HG02885 (cell line): ENCODE measurements at regions not wholly inside any gene's neighbourhood (a gene's known extent, or its start where the extent isn't known, plus 50 kb on each side); places are given as distances from the start of the nearest gene placed in this dataset.
"Not testable (repeated sequence)": the region's sequence is repeated elsewhere in the genome, so short reads cannot be mapped to it uniquely, and the experiment has no call there.

Experiments used
- ATAC-seq: cut with Tn5 transposase; IDR thresholded peaks from one replicate; pipeline ENCODE4 v1.9.1; 2021; ENCODE audit warnings: mild to moderate bottlenecking; ENCODE audit not compliant: unreplicated experiment, poor library complexity

DNA sequence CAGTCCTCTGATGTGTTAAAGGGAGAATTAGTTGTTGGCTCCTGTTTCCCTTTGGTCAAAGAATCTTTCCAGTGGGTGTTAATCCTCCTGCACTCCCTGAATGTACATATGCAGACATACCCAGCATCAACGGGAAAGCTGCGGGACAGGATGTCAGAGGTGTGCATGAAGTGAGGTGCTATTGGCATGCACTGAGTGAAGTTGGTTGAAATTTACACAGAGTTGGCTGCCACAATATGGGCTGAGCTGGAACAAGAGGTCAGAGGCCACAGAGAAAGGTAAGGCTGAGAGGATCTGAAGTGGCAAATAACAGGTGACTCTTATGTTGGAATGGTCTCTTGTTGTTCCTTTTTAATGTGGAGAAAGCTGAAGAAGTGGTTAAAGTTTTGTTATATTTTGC lies 82.7 kb upstream of the AKIRIN2 start:
- ATAC-seq: no peak

- no peak for ATAC-seq
Observed at GRCh38 chr6:87784051-87784450, 82.0 kb upstream of the AKIRIN2 start.

DNA sequence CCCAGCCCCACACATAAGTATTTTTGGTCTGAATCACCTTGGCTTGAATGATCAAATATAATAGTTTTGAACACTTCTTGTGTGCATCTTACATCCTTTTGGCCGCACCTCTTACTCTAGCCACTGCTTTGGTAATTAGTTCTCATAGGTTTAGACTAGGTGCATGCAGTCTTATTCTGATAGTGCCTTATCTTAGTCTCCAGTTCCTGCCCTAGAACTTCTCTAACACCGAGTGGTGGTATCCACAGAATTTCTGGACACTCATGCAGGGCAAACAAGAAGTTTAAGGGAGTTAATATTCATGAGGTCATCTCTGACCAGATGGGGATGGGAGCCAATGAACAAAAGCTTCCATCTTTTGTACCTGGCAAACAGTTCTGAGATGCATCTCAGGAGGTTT lies 77.5 kb upstream of the AKIRIN2 start:
- no peak for ATAC-seq

DNA sequence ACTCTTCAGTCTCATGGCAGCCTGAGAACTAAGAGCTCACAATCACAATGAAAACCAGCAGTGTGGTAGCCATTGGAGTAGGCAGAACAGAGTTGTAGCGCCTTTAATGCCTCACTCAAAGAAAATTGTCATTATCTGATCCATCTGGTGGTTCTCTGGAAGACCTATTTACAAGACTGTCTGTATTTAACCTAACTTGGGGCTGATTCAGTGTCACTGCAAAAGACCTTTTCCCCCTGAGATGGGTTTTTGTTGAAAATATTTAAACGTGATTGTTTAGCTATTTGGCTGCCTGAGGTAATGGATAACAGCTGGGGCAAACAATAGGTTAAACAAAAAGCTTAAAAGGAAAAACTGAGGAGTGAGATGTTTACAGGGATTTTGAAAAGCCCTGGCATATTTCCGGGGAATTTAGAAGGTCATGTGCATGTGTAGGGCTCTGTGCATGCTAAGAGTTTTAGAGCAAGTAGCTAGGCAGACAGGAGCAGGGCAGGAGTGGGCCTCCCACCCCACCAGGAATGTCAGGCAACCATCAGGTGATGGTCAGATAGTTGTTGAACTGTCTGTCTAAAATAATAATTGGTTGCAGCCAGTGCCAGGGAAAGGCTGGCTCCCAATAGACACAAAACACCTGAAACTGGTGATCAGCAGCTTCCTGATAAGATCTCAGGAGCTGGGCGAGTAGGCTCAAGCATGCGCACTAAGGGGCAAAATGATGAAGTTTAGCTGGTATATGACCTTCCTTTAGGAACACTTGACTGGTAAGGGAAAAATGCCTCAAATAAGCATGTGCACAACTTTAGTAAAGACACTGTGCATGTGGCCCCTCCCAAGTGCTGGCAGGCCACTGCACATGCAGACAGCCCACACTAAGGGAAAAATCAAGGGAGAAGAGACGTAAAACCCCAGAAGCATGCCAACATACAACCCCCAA lies 70.8 kb upstream of the AKIRIN2 start:
- no peak for ATAC-seq

- no peak for ATAC-seq
Observed at GRCh38 chr6:87767478-87767877, 65.4 kb upstream of the AKIRIN2 start.

DNA sequence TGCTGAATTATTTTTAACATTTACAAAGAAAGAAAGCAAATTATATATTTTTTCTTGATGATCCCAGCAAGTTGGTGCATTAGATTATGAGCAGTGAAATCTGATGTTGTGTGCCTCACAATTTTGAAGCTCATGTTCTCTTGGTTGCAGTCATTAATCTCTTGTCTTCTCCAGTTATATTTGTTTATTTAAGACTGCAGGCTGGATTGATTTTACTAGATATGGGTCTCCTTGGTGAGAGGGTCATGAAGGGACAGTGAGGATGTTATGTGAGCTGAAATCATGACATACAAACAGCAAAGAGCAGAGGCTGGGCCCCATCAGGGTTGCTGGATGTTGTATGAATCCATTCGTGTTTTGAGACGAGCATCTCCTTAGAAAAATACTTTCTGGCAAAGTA lies 64.2 kb upstream of the AKIRIN2 start:
- no peak for ATAC-seq

GRCh38 chr6:87763901-87764300 lies 61.9 kb upstream of the AKIRIN2 start:
- ATAC-seq: no peak

DNA sequence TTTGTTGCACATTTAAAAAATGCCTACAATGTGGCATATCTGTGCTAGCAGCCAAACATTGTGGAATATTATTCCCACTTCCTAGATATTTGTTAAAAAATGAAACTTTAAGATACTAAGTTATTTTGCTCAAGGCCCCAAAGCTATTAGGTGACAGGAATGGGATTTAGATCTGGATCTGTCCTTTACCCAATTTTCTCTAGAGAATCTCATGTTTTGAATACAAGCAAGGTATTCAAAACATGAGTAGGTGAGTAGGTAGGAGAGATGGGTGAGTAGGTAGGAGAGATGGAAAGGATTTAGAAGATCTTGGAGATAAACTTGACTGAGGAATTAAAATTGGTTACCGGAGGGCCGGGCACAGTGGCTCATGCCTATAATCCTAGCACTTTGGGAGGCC lies 61.2 kb upstream of the AKIRIN2 start:
- ATAC-seq: no peak

GRCh38 chr6:87762116-87762515 lies 60.1 kb upstream of the AKIRIN2 start:
- ATAC-seq: no peak

DNA sequence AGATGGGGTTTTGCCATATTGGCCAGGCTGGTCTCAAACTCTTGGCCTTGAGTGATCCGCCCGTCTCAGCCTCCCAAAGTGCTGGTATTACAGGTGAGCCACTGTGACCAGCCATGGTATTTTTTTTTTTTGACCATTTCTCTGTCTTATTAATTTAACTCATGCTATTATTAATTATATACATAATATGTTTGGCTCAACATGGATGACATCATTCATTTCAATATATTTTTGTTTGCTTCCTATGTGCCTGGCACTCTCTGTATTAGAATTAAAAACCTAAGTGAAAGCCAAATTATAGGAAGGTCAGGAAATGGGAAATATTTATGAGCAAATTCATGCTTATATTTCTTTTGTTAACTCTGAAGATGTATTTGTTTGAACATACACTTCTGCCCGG lies 55.8 kb upstream of the AKIRIN2 start:
- no peak for ATAC-seq

DNA sequence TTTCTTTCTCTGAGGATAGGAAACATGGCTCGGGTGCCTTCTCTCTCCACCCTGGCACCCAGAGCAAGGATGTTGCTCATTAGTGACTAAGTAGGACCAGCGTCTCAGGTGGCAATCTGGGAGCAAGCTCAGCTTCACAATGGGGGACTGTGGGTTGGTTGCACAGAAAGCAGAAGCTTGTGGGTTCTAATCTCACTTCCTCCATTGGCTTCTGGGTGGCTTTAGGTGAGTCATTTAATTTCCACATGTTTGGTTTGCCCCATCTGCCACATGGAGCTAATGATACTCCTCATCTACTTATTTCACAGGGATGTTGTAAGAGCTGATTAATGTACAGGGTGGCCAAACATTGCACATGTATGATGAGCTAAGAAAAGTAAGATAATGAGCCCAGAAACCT lies 54.8 kb upstream of the AKIRIN2 start:
- peak; percentile 95 for ATAC-seq

DNA sequence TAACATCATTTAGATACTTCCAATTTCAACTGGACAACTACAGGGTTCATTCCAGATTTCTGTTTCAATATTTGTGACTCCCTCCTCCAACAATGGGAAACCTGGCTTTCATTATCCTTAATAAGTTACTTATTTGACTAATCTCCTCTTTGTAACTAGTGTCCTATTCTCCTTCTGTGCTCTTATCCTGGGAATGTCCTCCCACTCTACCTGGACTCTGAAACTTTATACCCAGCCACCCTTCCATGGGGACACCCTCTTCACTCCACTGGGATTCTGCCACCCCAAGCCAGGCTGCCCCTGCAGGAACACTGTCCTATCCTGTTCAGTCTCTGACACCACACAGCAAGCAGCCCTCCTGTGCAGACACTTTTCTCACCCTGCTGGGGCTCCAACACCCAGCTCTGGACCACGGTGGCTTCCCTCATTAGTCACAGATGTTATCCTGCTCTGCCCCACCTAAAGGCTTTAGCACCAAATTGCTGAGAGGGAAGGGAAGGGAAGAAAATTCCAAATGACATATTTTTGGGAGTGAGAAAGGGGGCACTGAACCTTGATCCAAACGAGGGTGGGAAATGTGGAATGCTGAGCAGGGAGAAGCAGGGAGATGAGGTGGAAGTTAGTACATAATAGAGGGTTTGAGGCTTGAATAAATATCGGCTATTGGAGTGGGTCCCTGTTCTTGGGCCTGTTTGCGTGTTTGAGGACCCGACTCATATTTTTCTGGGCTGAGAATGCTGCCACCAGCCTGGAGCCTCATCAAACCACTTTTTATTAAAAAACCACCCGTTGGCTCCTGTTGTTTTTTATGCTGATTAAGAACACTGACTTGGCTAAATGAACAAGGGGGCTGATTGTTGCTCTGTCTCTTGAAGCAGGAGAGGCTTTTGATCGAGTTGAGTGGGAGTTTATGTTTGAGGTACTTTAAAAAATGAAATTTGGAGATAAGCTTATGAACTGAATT lies 54.0 kb upstream of the AKIRIN2 start:
- no peak for ATAC-seq

- ATAC-seq: peak; percentile 57
Observed at GRCh38 chr6:87754828-87755227, 52.8 kb upstream of the AKIRIN2 start.

DNA sequence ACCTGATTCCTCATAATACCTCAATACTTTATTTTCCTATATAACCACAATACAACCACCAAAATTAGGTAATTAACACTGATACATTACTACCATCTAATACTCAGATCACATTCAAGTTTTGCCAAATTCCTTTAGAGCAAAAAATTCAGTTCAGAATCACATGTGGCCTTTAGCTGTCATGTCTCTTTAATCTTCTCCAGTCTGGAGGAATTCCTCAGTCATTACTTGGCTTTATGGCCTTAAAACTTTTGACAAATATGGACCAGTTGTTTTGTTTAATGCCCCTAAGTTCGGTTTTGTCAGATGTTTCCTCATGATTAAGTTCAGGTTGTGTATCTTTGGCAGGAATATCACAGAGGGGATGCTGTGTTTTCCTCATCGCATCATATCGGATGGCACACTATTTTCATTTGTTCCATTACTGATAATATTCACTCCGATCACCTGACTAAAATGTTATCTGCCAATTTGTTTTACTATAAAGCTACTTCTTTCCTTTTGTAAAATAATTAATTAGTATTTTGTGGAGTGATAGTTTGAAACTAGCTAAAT lies 51.2 kb upstream of the AKIRIN2 start:
- ATAC-seq: no peak

DNA sequence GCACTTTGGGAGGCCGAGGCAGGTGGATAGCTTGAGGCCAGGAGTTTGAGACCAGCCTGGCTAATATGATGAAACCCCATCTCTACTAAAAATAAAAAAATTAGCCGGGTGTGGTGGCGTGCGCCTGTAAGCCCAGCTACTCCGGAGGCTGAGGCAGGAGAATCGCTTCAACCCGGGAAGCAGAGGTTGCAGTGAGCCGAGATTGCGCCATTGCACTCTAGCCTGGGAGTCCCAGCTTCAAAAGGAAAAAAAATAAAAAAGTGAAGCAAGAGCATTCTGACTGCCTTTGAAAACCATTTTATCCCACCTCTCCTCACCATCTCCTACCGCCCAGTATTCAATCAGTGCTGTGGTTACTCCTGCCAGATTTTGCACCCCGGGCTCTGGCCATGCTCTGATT lies 50.5 kb upstream of the AKIRIN2 start:
- not testable (repeated sequence) for ATAC-seq
